ENCODE measurements at regions not wholly inside any gene's neighbourhood (a gene's known extent, or its start where the extent isn't known, plus 50 kb on each side); places are given as distances from the start of the nearest gene placed in this dataset.

DNA sequence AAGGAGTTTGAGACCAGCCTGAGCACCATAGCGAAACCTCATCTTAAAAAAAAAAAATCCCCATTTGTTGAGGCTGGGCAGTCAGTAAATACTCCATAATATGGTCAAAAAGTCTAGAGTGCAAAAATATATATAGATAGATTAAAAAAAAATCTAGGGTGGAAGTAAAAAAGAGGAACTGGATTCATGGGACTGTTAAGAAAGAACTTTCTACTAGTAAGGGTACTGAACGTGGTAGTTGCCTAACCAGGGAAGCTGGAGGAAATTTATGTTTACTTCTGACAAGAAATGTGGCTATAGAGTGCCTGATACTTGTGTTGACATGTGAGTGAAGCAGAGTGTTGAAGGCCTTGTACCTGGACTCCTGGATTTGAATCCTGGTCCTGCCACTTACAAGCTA, 265.9 kb upstream of the FAM78B start (continued):
- TF ChIP-seq, protein P1, sequence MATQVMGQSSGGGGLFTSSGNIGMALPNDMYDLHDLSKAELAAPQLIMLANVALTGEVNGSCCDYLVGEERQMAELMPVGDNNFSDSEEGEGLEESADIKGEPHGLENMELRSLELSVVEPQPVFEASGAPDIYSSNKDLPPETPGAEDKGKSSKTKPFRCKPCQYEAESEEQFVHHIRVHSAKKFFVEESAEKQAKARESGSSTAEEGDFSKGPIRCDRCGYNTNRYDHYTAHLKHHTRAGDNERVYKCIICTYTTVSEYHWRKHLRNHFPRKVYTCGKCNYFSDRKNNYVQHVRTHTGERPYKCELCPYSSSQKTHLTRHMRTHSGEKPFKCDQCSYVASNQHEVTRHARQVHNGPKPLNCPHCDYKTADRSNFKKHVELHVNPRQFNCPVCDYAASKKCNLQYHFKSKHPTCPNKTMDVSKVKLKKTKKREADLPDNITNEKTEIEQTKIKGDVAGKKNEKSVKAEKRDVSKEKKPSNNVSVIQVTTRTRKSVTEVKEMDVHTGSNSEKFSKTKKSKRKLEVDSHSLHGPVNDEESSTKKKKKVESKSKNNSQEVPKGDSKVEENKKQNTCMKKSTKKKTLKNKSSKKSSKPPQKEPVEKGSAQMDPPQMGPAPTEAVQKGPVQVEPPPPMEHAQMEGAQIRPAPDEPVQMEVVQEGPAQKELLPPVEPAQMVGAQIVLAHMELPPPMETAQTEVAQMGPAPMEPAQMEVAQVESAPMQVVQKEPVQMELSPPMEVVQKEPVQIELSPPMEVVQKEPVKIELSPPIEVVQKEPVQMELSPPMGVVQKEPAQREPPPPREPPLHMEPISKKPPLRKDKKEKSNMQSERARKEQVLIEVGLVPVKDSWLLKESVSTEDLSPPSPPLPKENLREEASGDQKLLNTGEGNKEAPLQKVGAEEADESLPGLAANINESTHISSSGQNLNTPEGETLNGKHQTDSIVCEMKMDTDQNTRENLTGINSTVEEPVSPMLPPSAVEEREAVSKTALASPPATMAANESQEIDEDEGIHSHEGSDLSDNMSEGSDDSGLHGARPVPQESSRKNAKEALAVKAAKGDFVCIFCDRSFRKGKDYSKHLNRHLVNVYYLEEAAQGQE (IDR thresholded peaks at IDR 0.05; ENCODE audit: low read depth) = no peak
- TF ChIP-seq EGR1 (IDR thresholded peaks at IDR 0.05; ENCODE audit: low read depth) (no peak), POLR2AphosphoS5 (IDR thresholded peaks at IDR 0.05; ENCODE audit: low read depth, low read length) (no peak), ELF1 (IDR thresholded peaks at IDR 0.05; ENCODE audit: borderline replicate concordance, low read depth) (no peak), ZFX (IDR thresholded peaks at IDR 0.05) (no peak), CBX3 (IDR thresholded peaks at IDR 0.05; ENCODE audit: low read depth) (no peak), SIN3A (IDR thresholded peaks at IDR 0.05; ENCODE audit: low read depth) (no peak)
- TF ChIP-seq, protein P2, sequence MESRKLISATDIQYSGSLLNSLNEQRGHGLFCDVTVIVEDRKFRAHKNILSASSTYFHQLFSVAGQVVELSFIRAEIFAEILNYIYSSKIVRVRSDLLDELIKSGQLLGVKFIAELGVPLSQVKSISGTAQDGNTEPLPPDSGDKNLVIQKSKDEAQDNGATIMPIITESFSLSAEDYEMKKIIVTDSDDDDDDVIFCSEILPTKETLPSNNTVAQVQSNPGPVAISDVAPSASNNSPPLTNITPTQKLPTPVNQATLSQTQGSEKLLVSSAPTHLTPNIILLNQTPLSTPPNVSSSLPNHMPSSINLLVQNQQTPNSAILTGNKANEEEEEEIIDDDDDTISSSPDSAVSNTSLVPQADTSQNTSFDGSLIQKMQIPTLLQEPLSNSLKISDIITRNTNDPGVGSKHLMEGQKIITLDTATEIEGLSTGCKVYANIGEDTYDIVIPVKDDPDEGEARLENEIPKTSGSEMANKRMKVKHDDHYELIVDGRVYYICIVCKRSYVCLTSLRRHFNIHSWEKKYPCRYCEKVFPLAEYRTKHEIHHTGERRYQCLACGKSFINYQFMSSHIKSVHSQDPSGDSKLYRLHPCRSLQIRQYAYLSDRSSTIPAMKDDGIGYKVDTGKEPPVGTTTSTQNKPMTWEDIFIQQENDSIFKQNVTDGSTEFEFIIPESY (IDR thresholded peaks at IDR 0.05; ENCODE audit: extremely low read depth, insufficient replicate concordance, low read length) = no peak
